ENCODE measurements at regions not wholly inside any gene's neighbourhood (a gene's known extent, or its start where the extent isn't known, plus 50 kb on each side); places are given as distances from the start of the nearest gene placed in this dataset.

GRCh38 chrX:3176439-3176820 is 135.2 kb downstream of the ARSF start:
- TF ChIP-seq MAX (IDR thresholded peaks at IDR 0.05) (no peak), HNF4A (conservative IDR thresholded peaks at IDR 0.05) (no peak), TAF1 (conservative IDR thresholded peaks at IDR 0.05) (no peak), ATF3 (IDR thresholded peaks at IDR 0.05) (no peak), RXRA (IDR thresholded peaks at IDR 0.05) (no peak), CTCF (IDR thresholded peaks at IDR 0.05; ENCODE audit: low read depth, low read length, missing input control) (no peak), SP1 (IDR thresholded peaks at IDR 0.05) (no peak), FOXA1 (IDR thresholded peaks at IDR 0.05) (no peak), JUND (IDR thresholded peaks at IDR 0.05) (no peak), YY1 (IDR thresholded peaks at IDR 0.05) (no peak), NR2F2 (IDR thresholded peaks at IDR 0.05) (no peak), RAD21 (IDR thresholded peaks at IDR 0.05) (no peak), HNF4G (IDR thresholded peaks at IDR 0.05) (no peak), GABPA (IDR thresholded peaks at IDR 0.05 in 1 of 2, conservative IDR thresholded peaks at IDR 0.05 in 1 of 2) (no peak), FOXA2 (IDR thresholded peaks at IDR 0.05) (no peak), ZBTB33 (IDR thresholded peaks at IDR 0.05) (no peak), REST (IDR thresholded peaks at IDR 0.05) (no peak), EGR1 (IDR thresholded peaks at IDR 0.05; ENCODE audit: low read depth in 2 of 2) (no peak)
- H3K4me1 ChIP-seq (ENCODE audit: control insufficient read depth in 4 of 4, insufficient read depth in 4 of 4, low read length in 3 of 4) = no peaks in the 10 kb centered on the region
- WGBS = 77% methylated on average over 5 of the region's 5 CpGs
- DNase-seq (ENCODE audit: low spot score) = no peak
- no peak overlapping the region for H3K4me3 ChIP-seq (ENCODE audit: low read depth in 1 of 3, low read length in 3 of 3)
- no peaks in the 10 kb centered on the region for H3K9me3 ChIP-seq (ENCODE audit: control insufficient read depth in 4 of 4, low read length in 3 of 4)
- no peak overlapping the region for H3K27ac ChIP-seq (ENCODE audit: low read depth in 1 of 2, low read length in 2 of 2)
- no peak overlapping the region for H3K9ac ChIP-seq (ENCODE audit: low read depth in 1 of 2, low read length in 2 of 2)
- H3K36me3 ChIP-seq (ENCODE audit: control insufficient read depth in 4 of 4, insufficient read depth in 3 of 4, low read depth in 1 of 4, low read length in 3 of 4) = no peaks in the 10 kb centered on the region
- no peaks in the 10 kb centered on the region for H3K27me3 ChIP-seq (ENCODE audit: control insufficient read depth in 4 of 4, insufficient read depth in 4 of 4, low read length in 3 of 4)
